C4-2B (cell line): ENCODE measurements at regions not wholly inside any gene's neighbourhood (a gene's known extent, or its start where the extent isn't known, plus 50 kb on each side); places are given as distances from the start of the nearest gene placed in this dataset.

Experiments
- CTCF ChIP-seq: fragments of 450-650 bp; conservative IDR thresholded peaks from 2 replicates; pipeline ENCODE4 v1.5.1; 2017; ENCODE audit warnings: mild to moderate bottlenecking
- ZFX ChIP-seq: fragments of 450-650 bp; IDR thresholded peaks from 2 replicates; pipeline ENCODE4 v1.6.1; 2017

GRCh38 chr11:38460429-38460828 lies 1862.4 kb upstream of the RAG2 start:
- TF ChIP-seq CTCF (no peak), ZFX (no peak)
